IMR-90 (cell line): ENCODE measurements at regions not wholly inside any gene's neighbourhood (a gene's known extent, or its start where the extent isn't known, plus 50 kb on each side); places are given as distances from the start of the nearest gene placed in this dataset.

ENCODE experiments used
- ATAC-seq: fragments of 200-7000 bp; cut with Tn5 transposase; 2 replicates; pipeline ENCODE4 v1.9.1; 2020; ENCODE audit warnings: low read depth, mild to moderate bottlenecking, moderate library complexity
- BruUV-seq: library from RNA; stranded (reverse); fragments of 400-500 nt; replicated peaks from 2 replicates; lab custom pipeline; 2021; lab: Mats Ljungman, UMichigan
- CTCF ChIA-PET: fragments of 300-600 bp; formaldehyde crosslinking; extraction: SDS; loops from one replicate; lab custom pipeline; 2021; ENCODE audit warnings: antibody characterized with exemption; lab: Yijun Ruan, JAX
- POLR2A ChIA-PET: fragments of 300-600 bp; sonication (Branson Sonifier 250); formaldehyde crosslinking; loops from one replicate; lab custom pipeline; 2022; ENCODE audit warnings: antibody characterized with exemption; ENCODE audit not compliant: unreplicated experiment; lab: Charles Lee
- DNase-seq: peaks from one replicate; pipeline ENCODE4 v3.0.0; 2013
- H2AFZ ChIP-seq: replicated peaks from 2 replicates; pipeline ENCODE3; 2013; ENCODE audit warnings: low read length, mild to moderate bottlenecking; ENCODE audit not compliant: poor library complexity
- H2AK5ac ChIP-seq: 2 replicates; pipeline ENCODE4 v1.6.1; 2013; ENCODE audit warnings: low read depth, low read length, inconsistent platforms
- H2AK9ac ChIP-seq: replicated peaks from 2 replicates; pipeline ENCODE3; 2013; ENCODE audit warnings: mild to moderate bottlenecking, low read depth, low read length, moderate library complexity; ENCODE audit not compliant: poor library complexity
- H2BK120ac ChIP-seq: 2 replicates; pipeline ENCODE4 v1.6.1; 2013; ENCODE audit warnings: low read depth, low read length, inconsistent platforms
- H2BK15ac ChIP-seq: 3 replicates; pipeline ENCODE4 v1.6.1; 2013; ENCODE audit warnings: low read depth, low read length, inconsistent platforms
- H2BK20ac ChIP-seq: 2 replicates; pipeline ENCODE4 v1.6.1; 2013; ENCODE audit warnings: low read depth, mild to moderate bottlenecking, inconsistent platforms, low read length, moderate library complexity
- H2BK5ac ChIP-seq: 2 replicates; pipeline ENCODE4 v1.6.1; 2013; ENCODE audit warnings: mild to moderate bottlenecking, low read depth, low read length, inconsistent platforms; ENCODE audit not compliant: poor library complexity, severe bottlenecking
- H3K14ac ChIP-seq: replicated peaks from 2 replicates; pipeline ENCODE4 v1.6.1; 2013; ENCODE audit warnings: low read depth, low read length, inconsistent platforms
- H3K18ac ChIP-seq: 2 replicates; pipeline ENCODE4 v1.6.1; 2013; ENCODE audit warnings: low read depth, low read length, control low read depth
- H3K23ac ChIP-seq: 2 replicates; pipeline ENCODE4 v1.6.1; 2013; ENCODE audit warnings: low read depth, low read length, inconsistent platforms
- H3K27ac ChIP-seq: 2 replicates; pipeline ENCODE4 v1.5.1; 2013; ENCODE audit warnings: mild to moderate bottlenecking, control low read depth, low read length; ENCODE audit not compliant: insufficient read depth
- H3K27me3 ChIP-seq: 2 replicates; pipeline ENCODE4 v1.6.1; 2013; ENCODE audit warnings: low read length; ENCODE audit not compliant: control insufficient read depth, insufficient read depth
- H3K36me3 ChIP-seq: 2 replicates; pipeline ENCODE4 v1.6.1; 2013; ENCODE audit warnings: low read length, mixed read lengths; ENCODE audit not compliant: control insufficient read depth, insufficient read depth
- H3K4ac ChIP-seq: 2 replicates; pipeline ENCODE4 v1.6.1; 2013; ENCODE audit warnings: low read depth, low read length, inconsistent platforms
- H3K4me1 ChIP-seq: 2 replicates; pipeline ENCODE4 v1.6.1; 2013; ENCODE audit warnings: low read length, mixed read lengths; ENCODE audit not compliant: control insufficient read depth, insufficient read depth
- H3K4me2 ChIP-seq: 2 replicates; pipeline ENCODE4 v1.6.1; 2013; ENCODE audit warnings: low read depth, mild to moderate bottlenecking, control low read depth, low read length, moderate library complexity
- H3K4me3 ChIP-seq: 2 replicates; pipeline ENCODE4 v1.5.1; 2013; ENCODE audit warnings: low read depth, mild to moderate bottlenecking, control low read depth, low read length, moderate library complexity; ENCODE audit not compliant: insufficient read depth
- H3K56ac ChIP-seq: 2 replicates; pipeline ENCODE4 v1.6.1; 2013; ENCODE audit warnings: low read length, inconsistent platforms; ENCODE audit not compliant: insufficient read depth; ENCODE audit errors: extremely low read depth
- H3K79me1 ChIP-seq, 2 experiments: 2 replicates each; pipeline ENCODE4 v1.6.1; 2013; ENCODE audit warnings: low read length in 2 of 2, inconsistent platforms in 1 of 2, low read depth in 1 of 2
- H3K9ac ChIP-seq: 2 replicates; pipeline ENCODE4 v1.6.1; 2013; ENCODE audit warnings: low read depth, low read length, control low read depth
- H3K9me1 ChIP-seq: 2 replicates; pipeline ENCODE4 v1.6.1; 2013; ENCODE audit warnings: low read length, inconsistent platforms; ENCODE audit not compliant: insufficient read depth
- H3K9me3 ChIP-seq: 2 replicates; pipeline ENCODE4 v1.6.1; 2013; ENCODE audit warnings: low read length; ENCODE audit not compliant: control insufficient read depth, insufficient read depth
- H4K20me1 ChIP-seq: 2 replicates; pipeline ENCODE4 v1.6.1; 2013; ENCODE audit warnings: low read length, inconsistent platforms; ENCODE audit not compliant: insufficient read depth
- H4K5ac ChIP-seq: 2 replicates; pipeline ENCODE4 v1.6.1; 2013; ENCODE audit warnings: mild to moderate bottlenecking, low read depth, low read length, control low read depth
- H4K8ac ChIP-seq, 2 experiments: 2 replicates each; pipeline ENCODE4 v1.6.1; 2013; ENCODE audit warnings: low read depth in 2 of 2, low read length in 2 of 2, control low read depth in 1 of 2, inconsistent platforms in 1 of 2
- H4K91ac ChIP-seq: 2 replicates; pipeline ENCODE4 v1.6.1; 2013; ENCODE audit warnings: low read depth, low read length, inconsistent platforms; ENCODE audit not compliant: insufficient read depth
- BHLHE40 ChIP-seq: fragments of 150-350 bp; IDR thresholded peaks from 2 replicates; pipeline ENCODE4 v1.6.1; 2016; ENCODE audit warnings: mild to moderate bottlenecking, low read depth, low read length
- CHD1 ChIP-seq: IDR thresholded peaks from 2 replicates; pipeline ENCODE4 v1.6.1; 2012; ENCODE audit warnings: low read depth, low read length, improper control_type of control experiment
- MAZ ChIP-seq: IDR thresholded peaks from 2 replicates; pipeline ENCODE4 v1.6.1; 2012; ENCODE audit warnings: low read depth, mild to moderate bottlenecking, low read length, improper control_type of control experiment, moderate library complexity, borderline replicate concordance
- NFE2L2 ChIP-seq: fragments of 150-350 bp; IDR thresholded peaks from 2 replicates; pipeline ENCODE4 v1.6.1; 2016; ENCODE audit warnings: low read depth, mild to moderate bottlenecking, low read length
- RAD21 ChIP-seq: IDR thresholded peaks from 2 replicates; pipeline ENCODE4 v1.6.1; 2012; ENCODE audit warnings: low read length, improper control_type of control experiment
- RCOR1 ChIP-seq: IDR thresholded peaks from 2 replicates; pipeline ENCODE4 v1.6.1; 2012; ENCODE audit warnings: mild to moderate bottlenecking, low read length, improper control_type of control experiment; ENCODE audit not compliant: insufficient replicate concordance
- RFX5 ChIP-seq: IDR thresholded peaks from 2 replicates; pipeline ENCODE4 v1.8.0; 2012; ENCODE audit warnings: low read depth, mild to moderate bottlenecking, low read length, moderate library complexity
- WGBS, 2 experiments: methylation state at CpG; one replicate each; pipeline versions ENCODE4 v1.1.5 to v1.1.7; 2013; ENCODE audit warnings: missing lambda C conversion rate in 2 of 2; ENCODE audit not compliant: insufficient read length in 1 of 2; ENCODE audit errors: extremely low coverage in 2 of 2; 5-methylcytosine and 5-hydroxymethylcytosine counted together
- dilution Hi-C: fragments of 300-500 bp; cut with HindIII; formaldehyde crosslinking; loops from one replicate; pipeline ENCODE4 v1.14.3; 2018; ENCODE audit warnings: low sequenced_read_pairs; ENCODE audit not compliant: unreplicated experiment
- in situ Hi-C: fragments of 300-500 bp; cut with MboI; formaldehyde crosslinking; loops from 3 replicates; pipeline ENCODE4 v1.14.3; 2019; ENCODE audit warnings: low sequenced_read_pairs, inconsistent platforms, mixed read lengths
- intact Hi-C: fragments of 100-400 bp; cut with micrococcal nuclease; formaldehyde crosslinking; loops from 2 replicates; pipeline ENCODE4 v1.10.0; 2022
- TF ChIP-seq, protein P1 (sequence below): conservative IDR thresholded peaks from 2 replicates; pipeline ENCODE4 v1.5.1; 2012; ENCODE audit warnings: mild to moderate bottlenecking, low read depth, low read length, improper control_type of control experiment
- TF ChIP-seq, protein P2 (sequence below): fragments of 150-350 bp; IDR thresholded peaks from 2 replicates; pipeline ENCODE4 v1.6.1; 2016; ENCODE audit warnings: low read depth, mild to moderate bottlenecking, low read length, moderate library complexity, borderline replicate concordance

DNA sequence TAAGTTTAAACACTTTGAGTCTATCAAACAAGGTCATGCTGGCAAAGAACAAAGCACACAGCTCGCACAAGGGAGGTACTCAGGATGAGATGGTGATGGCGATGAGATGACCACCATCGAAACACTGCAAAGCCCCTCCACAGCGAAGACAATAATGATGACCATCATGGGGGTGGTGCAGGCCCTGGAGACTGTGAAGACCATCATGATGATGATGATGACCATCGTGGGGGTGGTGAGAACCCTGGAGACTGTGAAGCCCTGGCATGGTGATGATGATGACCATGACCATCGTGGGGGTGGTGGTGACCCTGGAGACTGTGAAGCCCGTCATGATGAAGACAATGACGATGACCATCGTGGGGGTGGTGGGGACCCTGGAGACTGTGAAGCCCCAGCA is 81.6 kb upstream of the SALL3 start:
- Histone ChIP-seq H2BK5ac (no peak overlapping the region), H3K4ac (no peak overlapping the region), H4K20me1 (no peaks in the 10 kb centered on the region), H3K27me3 (no peaks in the 10 kb centered on the region), H4K5ac (no peak overlapping the region), H3K4me3 (no peak overlapping the region), H3K79me1 (no peaks in the 10 kb centered on the region), H3K18ac (no peak overlapping the region), H2BK20ac (no peak overlapping the region), H4K8ac (no peak overlapping the region), H2BK120ac (no peak overlapping the region), H3K14ac (no peak overlapping the region), H3K9me3 (peaks cover 68% of the 10 kb centered on the region), H3K9ac (no peak overlapping the region), H3K4me2 (no peak overlapping the region), H2AK9ac (no peak overlapping the region), H3K56ac (no peak overlapping the region), H3K9me1 (no peaks in the 10 kb centered on the region), H2AFZ (no peak overlapping the region), H3K4me1 (no peaks in the 10 kb centered on the region), H3K36me3 (no peaks in the 10 kb centered on the region), H2AK5ac (no peak overlapping the region), H3K23ac (no peak overlapping the region), H3K27ac (no peak overlapping the region), H4K91ac (no peak overlapping the region), H2BK15ac (no peak overlapping the region)
- intact Hi-C loops = no loop called here
- ChIA-PET POLR2A (no interaction called here), CTCF (interaction anchor here (0.7 kb wide), 1 partner anchor 9 kb away, joined by 4 read pairs; no protein-coding TSS in a partner anchor)
- BruUV-seq = no TSS peak
- ATAC-seq (no peak), DNase-seq (no peak)
- TF ChIP-seq, protein P1, sequence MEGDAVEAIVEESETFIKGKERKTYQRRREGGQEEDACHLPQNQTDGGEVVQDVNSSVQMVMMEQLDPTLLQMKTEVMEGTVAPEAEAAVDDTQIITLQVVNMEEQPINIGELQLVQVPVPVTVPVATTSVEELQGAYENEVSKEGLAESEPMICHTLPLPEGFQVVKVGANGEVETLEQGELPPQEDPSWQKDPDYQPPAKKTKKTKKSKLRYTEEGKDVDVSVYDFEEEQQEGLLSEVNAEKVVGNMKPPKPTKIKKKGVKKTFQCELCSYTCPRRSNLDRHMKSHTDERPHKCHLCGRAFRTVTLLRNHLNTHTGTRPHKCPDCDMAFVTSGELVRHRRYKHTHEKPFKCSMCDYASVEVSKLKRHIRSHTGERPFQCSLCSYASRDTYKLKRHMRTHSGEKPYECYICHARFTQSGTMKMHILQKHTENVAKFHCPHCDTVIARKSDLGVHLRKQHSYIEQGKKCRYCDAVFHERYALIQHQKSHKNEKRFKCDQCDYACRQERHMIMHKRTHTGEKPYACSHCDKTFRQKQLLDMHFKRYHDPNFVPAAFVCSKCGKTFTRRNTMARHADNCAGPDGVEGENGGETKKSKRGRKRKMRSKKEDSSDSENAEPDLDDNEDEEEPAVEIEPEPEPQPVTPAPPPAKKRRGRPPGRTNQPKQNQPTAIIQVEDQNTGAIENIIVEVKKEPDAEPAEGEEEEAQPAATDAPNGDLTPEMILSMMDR = no peak
- TF ChIP-seq NFE2L2 (no peak), RAD21 (no peak), RCOR1 (no peak), RFX5 (no peak), CHD1 (no peak), BHLHE40 (no peak), MAZ (no peak)
- TF ChIP-seq, protein P2, sequence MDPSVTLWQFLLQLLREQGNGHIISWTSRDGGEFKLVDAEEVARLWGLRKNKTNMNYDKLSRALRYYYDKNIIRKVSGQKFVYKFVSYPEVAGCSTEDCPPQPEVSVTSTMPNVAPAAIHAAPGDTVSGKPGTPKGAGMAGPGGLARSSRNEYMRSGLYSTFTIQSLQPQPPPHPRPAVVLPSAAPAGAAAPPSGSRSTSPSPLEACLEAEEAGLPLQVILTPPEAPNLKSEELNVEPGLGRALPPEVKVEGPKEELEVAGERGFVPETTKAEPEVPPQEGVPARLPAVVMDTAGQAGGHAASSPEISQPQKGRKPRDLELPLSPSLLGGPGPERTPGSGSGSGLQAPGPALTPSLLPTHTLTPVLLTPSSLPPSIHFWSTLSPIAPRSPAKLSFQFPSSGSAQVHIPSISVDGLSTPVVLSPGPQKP = no peak
- WGBS, 2 experiments = 27% methylated on average over 3 of the region's 9 CpGs; no CpG with 5 or more reads in 1 of the 2 experiments
- in situ Hi-C loops = no loop called here
- dilution Hi-C loops = no loop called here
